Left lobe of liver (tissue), 2 donors: ENCODE measurements at regions not wholly inside any gene's neighbourhood (a gene's known extent, or its start where the extent isn't known, plus 50 kb on each side); places are given as distances from the start of the nearest gene placed in this dataset.

ENCODE experiments used
- ATAC-seq: fragments of 200-7000 bp; cut with Tn5 transposase; one replicate; pipeline ENCODE4 v1.9.1; 2020; ENCODE audit warnings: mild to moderate bottlenecking, moderate library complexity
- DNase-seq: peaks from one replicate; pipeline ENCODE4 v3.0.0-alpha.2; 2020; ENCODE audit warnings: low spot score
- donor health status: DM: no; HTN: no; CAD: no; lungs with moderate emphysema.
- donor health status: DM: no; HTN: yes; CAD: no.

DNA sequence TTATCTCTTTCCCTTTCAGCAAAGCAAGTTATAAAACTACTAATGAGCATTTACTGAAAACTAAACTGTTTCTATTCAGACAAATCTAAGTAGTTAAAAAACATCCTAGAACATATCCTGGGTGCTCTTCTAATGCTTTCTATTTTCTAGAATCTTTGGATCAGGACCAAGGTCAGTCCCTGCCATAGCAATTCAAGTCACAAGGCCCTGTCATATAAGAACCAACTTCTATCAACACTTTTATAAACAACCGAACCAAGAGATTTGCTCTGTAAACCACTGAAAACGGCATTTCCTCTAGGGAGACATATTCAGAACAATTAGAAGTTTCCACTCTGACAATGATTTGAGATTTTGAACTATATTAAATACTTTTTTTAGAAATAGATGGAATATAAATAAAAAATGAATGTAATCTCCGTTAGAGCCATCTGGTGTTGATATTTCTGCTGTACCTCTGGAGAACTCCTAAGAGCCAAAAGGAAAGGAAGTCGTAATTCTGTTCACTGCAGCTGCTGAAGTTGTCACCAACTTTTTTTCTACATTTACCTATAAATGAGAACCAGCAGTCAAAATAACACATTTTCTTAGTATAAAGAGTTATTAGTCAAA lies 51.4 kb upstream of the LGSN start:
- no peak for ATAC-seq

GRCh38 chr6:63372951-63373533 lies 53.3 kb upstream of the LGSN start:
- ATAC-seq (no peak), DNase-seq (no peak)

More for the DNA sequence above, 51.4 kb upstream of the LGSN start:
- no peak for DNase-seq

DNA sequence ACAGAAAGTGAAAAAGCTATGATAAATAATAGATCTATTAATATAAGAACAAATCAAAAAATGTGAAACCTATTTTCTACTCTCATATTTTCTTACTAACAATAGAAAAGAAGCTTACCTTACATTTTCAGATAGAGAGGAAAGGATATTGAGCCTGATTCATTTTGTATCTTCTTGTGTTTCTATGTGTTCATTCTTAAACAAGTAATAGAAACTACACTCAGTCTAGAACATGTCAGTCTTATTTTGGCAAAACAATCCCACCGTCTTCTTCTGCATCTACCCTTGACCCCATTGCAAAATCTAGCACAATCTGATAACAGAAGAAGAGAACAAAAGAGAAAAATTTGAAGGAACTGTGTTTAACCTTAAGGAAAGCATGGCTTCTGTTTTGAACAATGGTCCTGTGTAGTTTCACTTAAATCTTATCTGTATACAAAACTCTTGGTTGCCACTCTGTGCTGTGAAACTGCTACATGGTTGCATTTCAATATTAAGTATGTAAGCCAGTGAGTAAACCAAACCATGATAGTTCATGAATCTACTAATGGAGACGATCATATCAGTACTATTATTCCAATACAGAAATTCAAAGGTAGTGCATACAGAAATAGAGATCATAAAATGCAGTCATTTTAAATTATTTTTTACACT lies 69.5 kb upstream of the LGSN start:
- ATAC-seq (no peak), DNase-seq (no peak)

DNA sequence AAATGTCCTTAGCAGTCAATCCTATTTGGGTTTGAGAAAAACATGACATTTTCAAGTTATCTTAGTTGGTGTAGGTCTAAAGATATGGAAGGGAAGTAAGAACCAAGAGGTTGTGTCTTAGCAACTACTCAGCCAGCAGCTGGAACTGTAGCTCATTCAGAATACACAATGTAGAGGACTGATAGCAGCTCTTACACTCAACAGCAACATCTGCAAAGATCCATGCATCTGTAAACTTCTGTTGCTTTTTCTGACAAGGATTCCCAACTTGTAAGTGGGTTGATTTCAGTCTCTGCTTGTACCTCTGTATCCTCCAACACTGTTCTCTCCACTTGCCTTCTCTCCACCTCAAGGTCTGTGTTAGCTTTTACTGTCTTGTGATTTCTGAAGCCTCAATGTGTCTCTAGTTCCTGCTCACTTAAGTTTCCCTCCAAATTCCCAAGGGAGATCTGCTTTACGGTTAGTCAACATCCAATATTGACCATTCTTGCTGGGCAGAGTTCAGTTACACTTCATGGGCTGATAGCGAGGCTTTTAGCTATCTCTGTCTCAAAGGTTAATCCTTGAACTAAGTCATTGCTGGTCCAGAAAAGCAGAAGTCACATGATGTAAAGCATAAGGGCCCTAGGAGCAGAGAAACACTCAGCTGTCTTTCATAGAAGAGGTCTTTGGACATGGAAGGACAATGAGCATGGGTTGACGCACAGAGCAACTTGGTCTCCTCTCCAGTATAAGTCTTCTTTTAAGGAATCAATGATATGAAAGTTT lies 71.6 kb upstream of the LGSN start:
- ATAC-seq (peak; percentile 94), DNase-seq (peak; percentile 62)

- DNase-seq (no peak), ATAC-seq (peak; percentile 35)
Measured at GRCh38 chr6:63392092-63392724, 72.4 kb upstream of the LGSN start.

DNA sequence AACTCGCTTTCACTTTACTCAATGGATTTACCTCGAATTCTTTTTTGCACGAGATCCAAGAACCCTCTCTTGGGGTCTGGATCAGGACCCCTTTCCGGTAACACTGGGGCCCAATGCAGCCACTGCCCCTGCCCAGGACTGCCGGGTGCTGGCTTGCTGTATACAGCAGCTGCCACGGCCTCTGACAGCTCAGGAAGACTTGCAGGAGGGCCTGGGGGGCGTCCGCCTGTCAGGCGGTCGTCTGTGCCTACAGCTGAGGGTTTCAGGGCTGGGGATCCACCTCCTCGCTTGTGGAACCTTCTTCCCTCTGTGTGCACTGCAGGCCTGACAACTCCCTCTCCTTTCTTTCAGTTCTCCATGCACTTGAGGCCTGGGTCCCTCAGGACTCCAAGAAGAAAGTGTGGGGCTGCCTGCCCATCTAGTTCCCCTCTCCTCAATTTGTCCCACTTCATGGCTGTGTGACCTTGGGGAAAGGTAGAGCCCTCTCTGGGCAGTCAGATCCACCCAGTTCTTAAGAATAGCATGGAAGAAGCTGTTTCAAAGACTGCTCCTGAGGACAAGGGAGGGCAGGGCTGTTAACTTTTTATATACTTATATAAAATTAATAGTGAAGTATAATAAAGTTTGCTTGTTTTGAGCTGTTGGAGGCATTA lies 75.0 kb upstream of the LGSN start:
- DNase-seq: no peak

DNA sequence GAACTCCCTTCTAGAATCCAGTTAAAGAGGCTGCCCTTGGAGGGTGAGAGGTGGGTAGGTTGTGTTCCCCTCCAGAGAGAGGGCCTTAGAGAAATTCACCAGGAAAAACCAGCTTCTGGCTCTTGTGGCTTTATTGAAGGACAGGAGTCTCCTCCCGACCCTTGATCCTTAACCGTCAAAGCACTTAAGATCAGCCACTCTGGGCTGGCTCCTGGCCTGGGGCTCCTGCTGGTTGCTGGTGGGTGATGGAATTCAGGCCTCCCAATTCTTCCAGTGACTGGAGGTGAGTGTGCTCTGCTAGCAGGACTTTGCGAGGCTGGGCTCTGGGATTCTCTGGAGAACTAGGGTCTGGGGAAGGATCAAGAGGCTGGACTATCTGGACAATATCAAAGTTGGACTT lies 75.6 kb upstream of the LGSN start:
- ATAC-seq: no peak
- no peak for DNase-seq

More for the DNA sequence above, 75.0 kb upstream of the LGSN start:
- ATAC-seq: no peak

DNA sequence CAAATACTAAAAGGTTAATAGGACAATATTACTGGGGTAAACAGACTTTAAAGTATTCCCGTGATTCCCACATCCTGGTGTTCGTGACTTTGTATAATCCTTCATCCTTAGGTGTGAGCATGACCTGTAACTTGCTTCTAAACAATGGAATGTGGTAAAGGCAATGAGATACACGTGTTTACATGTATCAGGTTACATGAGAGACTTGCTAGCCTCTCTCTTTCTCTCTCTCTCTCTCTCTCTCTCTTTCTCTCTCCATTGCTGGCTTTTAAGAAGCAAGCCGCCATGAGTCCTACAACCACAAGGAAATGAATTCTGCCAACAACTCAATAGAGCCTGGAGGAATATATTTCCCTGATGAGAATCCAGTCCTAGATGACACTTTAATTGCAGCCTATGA lies 83.9 kb upstream of the LGSN start:
- DNase-seq: no peak
- ATAC-seq: no peak

GRCh38 chr6:63410435-63411426 lies 90.9 kb upstream of the LGSN start:
- ATAC-seq (peak; percentile 98), DNase-seq (no peak)

DNA sequence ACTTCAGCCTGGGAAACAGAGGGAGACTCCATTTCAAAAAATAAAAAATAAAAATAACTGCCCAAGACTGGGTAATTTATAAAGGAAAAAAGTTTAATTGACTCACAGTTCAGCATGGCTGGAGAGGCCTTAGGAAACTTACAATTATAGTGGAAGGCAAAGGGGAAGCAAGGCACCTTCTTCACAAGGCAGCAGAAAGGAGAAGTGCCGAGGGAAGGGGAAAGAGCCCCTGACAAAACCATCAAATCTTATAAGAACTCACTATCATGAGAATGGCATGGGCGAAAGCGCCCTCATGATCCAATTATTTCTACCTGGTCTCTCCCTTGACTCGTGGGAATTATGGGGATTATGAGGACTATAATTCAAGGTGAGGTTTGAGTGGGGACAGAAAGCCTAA lies 95.5 kb upstream of the LGSN start:
- ATAC-seq: no peak
- no peak for DNase-seq

DNA sequence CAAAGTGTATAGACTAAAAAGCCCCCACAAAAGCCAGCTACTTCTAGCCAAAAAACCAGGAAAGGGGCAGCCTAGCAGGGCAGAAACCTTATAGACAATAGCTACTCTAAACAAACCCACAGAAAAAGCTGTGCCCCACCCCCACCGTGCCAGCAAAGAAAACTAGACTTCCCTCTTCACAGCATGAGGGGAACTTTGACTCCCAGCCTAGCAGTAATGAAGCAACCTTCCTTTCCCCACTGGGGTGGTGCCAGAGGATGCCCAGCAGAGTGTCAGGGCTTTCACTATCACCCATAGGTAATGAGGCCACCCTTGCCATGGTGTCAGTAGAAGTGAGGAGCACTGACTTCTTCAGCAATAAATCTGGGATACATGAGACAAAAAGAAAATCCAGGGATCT lies 99.0 kb upstream of the LGSN start:
- DNase-seq: peak; percentile 85
- peak; percentile 97 for ATAC-seq

GRCh38 chr6:63424636-63425035 lies 104.9 kb upstream of the LGSN start:
- ATAC-seq (no peak), DNase-seq (no peak)

GRCh38 chr6:63425493-63425892 lies 105.7 kb upstream of the LGSN start:
- DNase-seq (no peak), ATAC-seq (no peak)

DNA sequence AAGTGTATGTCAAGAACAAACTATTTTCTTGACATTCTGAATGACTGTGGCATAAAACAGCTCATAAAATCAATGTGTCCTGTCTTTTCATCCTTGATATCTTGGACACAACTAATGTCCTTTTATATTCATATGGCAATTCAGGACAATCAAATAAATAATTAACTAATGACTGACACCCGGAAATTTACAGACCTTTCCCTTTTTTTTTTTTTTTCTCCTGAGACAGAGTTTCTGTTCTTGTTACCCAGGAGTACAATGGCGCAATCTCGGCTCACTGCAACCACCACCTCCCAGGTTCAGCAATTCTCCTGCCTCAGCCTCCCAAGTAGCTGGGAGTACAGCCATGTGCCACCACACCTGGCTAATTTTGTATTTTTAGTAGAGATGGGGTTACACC lies 107.1 kb upstream of the LGSN start:
- ATAC-seq: peak; percentile 75

GRCh38 chr6:63427951-63428350 lies 108.2 kb upstream of the LGSN start:
- DNase-seq (no peak), ATAC-seq (no peak)

More for the DNA sequence above, 107.1 kb upstream of the LGSN start:
- no peak for DNase-seq

GRCh38 chr6:63430985-63431519 lies 111.3 kb upstream of the LGSN start:
- ATAC-seq: peak; percentile 61

DNA sequence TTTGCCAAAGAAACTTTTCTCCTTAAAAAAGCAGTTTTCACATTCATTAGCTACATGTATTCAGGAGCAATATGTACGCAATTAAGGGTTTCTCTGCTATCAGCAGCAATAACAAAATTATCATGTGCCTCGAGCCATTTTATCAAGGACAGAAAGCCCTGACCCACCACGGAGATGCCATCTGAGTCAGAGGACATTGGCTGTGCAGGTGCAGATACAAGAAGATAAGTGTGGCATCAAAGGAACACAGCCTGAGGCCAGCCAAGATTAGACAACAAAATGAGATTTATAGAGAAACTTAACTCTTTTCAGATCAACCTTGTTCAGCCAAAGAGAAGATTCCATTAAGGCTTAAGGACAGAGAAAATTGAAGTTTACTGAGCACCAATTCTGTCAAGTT lies 115.2 kb upstream of the LGSN start:
- ATAC-seq: no peak

More at GRCh38 chr6:63430985-63431519, 111.3 kb upstream of the LGSN start:
- no peak for DNase-seq

GRCh38 chr6:63436356-63436755 lies 116.6 kb upstream of the LGSN start:
- ATAC-seq: no peak
- DNase-seq: no peak

More for the DNA sequence above, 115.2 kb upstream of the LGSN start:
- no peak for DNase-seq

DNA sequence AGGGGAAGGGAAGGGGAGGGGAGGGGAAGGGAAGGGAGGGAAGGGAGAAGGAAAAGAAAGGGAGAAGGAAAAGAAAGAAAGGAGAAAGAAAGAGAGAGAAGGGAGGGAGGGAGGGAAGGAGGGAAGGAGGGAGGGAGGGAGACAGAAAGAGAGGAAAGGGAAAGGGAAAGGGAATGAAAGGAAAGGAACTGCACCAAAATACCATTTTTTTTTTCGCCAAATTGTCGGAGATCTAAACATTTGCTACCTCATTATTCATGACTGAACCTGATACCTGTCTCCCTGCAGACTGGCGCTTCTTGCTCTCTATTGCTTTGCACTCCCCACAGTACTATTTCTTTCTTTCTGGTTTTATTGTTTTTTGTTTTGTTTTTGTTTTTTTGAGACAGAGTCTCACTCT lies 117.3 kb upstream of the LGSN start:
- no peak for ATAC-seq

More for the DNA sequence above, 117.3 kb upstream of the LGSN start:
- no peak for DNase-seq
